HepG2 (cell line): ENCODE measurements at regions not wholly inside any gene's neighbourhood (a gene's known extent, or its start where the extent isn't known, plus 50 kb on each side); places are given as distances from the start of the nearest gene placed in this dataset.

ENCODE experiments used
- SP1 ChIP-seq, 2 experiments: fragments of 450-650 bp in 1 of 2; sonication (generic) in 1 of 2; formaldehyde crosslinking in 1 of 2; IDR thresholded peaks; 2 replicates each; pipeline versions ENCODE4 v1.4.0 to v1.6.1; 2016 to 2020; ENCODE audit warnings: missing genetic modification reagents in 1 of 2
- TF ChIP-seq, protein P1 (sequence below): sonication (generic); formaldehyde crosslinking; IDR thresholded peaks from 2 replicates; pipeline ENCODE4 v1.5.0; 2020; ENCODE audit warnings: mild to moderate bottlenecking, missing genetic modification reagents, moderate library complexity

- TF ChIP-seq SP1 (IDR thresholded peaks at IDR 0.05) (no peak), SP1 (CRISPR knock-in tag; IDR thresholded peaks at IDR 0.05) (no peak)
- TF ChIP-seq, protein P1, sequence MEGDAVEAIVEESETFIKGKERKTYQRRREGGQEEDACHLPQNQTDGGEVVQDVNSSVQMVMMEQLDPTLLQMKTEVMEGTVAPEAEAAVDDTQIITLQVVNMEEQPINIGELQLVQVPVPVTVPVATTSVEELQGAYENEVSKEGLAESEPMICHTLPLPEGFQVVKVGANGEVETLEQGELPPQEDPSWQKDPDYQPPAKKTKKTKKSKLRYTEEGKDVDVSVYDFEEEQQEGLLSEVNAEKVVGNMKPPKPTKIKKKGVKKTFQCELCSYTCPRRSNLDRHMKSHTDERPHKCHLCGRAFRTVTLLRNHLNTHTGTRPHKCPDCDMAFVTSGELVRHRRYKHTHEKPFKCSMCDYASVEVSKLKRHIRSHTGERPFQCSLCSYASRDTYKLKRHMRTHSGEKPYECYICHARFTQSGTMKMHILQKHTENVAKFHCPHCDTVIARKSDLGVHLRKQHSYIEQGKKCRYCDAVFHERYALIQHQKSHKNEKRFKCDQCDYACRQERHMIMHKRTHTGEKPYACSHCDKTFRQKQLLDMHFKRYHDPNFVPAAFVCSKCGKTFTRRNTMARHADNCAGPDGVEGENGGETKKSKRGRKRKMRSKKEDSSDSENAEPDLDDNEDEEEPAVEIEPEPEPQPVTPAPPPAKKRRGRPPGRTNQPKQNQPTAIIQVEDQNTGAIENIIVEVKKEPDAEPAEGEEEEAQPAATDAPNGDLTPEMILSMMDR: no peak
These were observed 349.4 kb downstream of the SOX9 start for GRCh38 chr17:72470121-72470705.
